Activated CD4-positive, CD25-positive, alpha-beta regulatory T cell treated with anti-CD3 and anti-CD28 coated beads, Interleukin-2, amount 50 U/mL, for 24 hours (primary cell): ENCODE measurements at regions not wholly inside any gene's neighbourhood (a gene's known extent, or its start where the extent isn't known, plus 50 kb on each side); places are given as distances from the start of the nearest gene placed in this dataset.
"Not testable (repeated sequence)": the region's sequence is repeated elsewhere in the genome, so short reads cannot be mapped to it uniquely, and the experiment has no call there.

Experiments used
- ATAC-seq, 2 donors: fragments of 150-1000 bp; cut with Tn5 transposase; one replicate each; pipeline ENCODE4 v1.10.0; 2021; ENCODE audit warnings: mild to moderate bottlenecking in 1 of 2, moderate library complexity in 1 of 2

- ATAC-seq: no peak
Observed at GRCh38 chr15:56568466-56569167, 103.7 kb upstream of the MNS1 start.

GRCh38 chr15:56557415-56557814, 92.5 kb upstream of the MNS1 start:
- ATAC-seq: no peak

- ATAC-seq: no peak
Observed at GRCh38 chr15:56553486-56553885, 88.5 kb upstream of the MNS1 start.

GRCh38 chr15:56552659-56553058, 87.7 kb upstream of the MNS1 start:
- ATAC-seq: no peak

- ATAC-seq: not testable (repeated sequence)
Observed at GRCh38 chr15:56540570-56540969, 75.6 kb upstream of the MNS1 start.

- ATAC-seq: not testable (repeated sequence)
Observed at GRCh38 chr15:56540157-56540556, 75.2 kb upstream of the MNS1 start.

GRCh38 chr15:56538901-56539545, 74.1 kb upstream of the MNS1 start:
- no peak for ATAC-seq

- peak in 1 of 2 donors; percentile 36 for ATAC-seq
Observed at GRCh38 chr15:56537881-56538280, 72.9 kb upstream of the MNS1 start.

GRCh38 chr15:56534728-56535127, 69.8 kb upstream of the MNS1 start:
- ATAC-seq: no peak

GRCh38 chr15:56533731-56534403, 68.9 kb upstream of the MNS1 start:
- no peak for ATAC-seq

GRCh38 chr15:56532721-56533460, 68.0 kb upstream of the MNS1 start:
- ATAC-seq: no peak

GRCh38 chr15:56530157-56530556, 65.2 kb upstream of the MNS1 start:
- no peak for ATAC-seq

GRCh38 chr15:56528136-56528535, 63.2 kb upstream of the MNS1 start:
- no peak for ATAC-seq

- ATAC-seq: no peak
Observed at GRCh38 chr15:56524915-56525314, 60.0 kb upstream of the MNS1 start.

- ATAC-seq: no peak
Observed at GRCh38 chr15:56523521-56523920, 58.6 kb upstream of the MNS1 start.

- no peak for ATAC-seq
Observed at GRCh38 chr15:56519000-56519399, 54.1 kb upstream of the MNS1 start.
